ENCODE measurements at regions not wholly inside any gene's neighbourhood (a gene's known extent, or its start where the extent isn't known, plus 50 kb on each side); places are given as distances from the start of the nearest gene placed in this dataset.

GRCh38 chr7:16978358-16979244 is 96.8 kb upstream of the AGR3 start:
- no peak for DNase-seq

GRCh38 chr7:16980539-16980938 is 98.8 kb upstream of the AGR3 start:
- no peak for DNase-seq

GRCh38 chr7:16982640-16983350 is 101.0 kb upstream of the AGR3 start:
- DNase-seq: peak; percentile 26 to 46

GRCh38 chr7:16984375-16984774 is 102.6 kb upstream of the AGR3 start:
- no peak for DNase-seq

- no peak for DNase-seq
These were observed 103.8 kb upstream of the AGR3 start for GRCh38 chr7:16985621-16986020.

GRCh38 chr7:16986755-16987154 is 105.0 kb upstream of the AGR3 start:
- DNase-seq: no peak

- DNase-seq: no peak
These were observed 108.1 kb upstream of the AGR3 start for GRCh38 chr7:16989811-16990413.

GRCh38 chr7:16991551-16991950 is 109.8 kb upstream of the AGR3 start:
- no peak for DNase-seq

GRCh38 chr7:16993543-16993942 is 111.8 kb upstream of the AGR3 start:
- DNase-seq: no peak

- DNase-seq: no peak
These were observed 116.8 kb upstream of the AGR3 start for GRCh38 chr7:16998481-16999051.

- no peak for DNase-seq
These were observed 117.9 kb upstream of the AGR3 start for GRCh38 chr7:16999541-17000267.

- no peak for DNase-seq
These were observed 123.5 kb upstream of the AGR3 start for GRCh38 chr7:17005271-17005670.

- DNase-seq: no peak
These were observed 126.1 kb upstream of the AGR3 start for GRCh38 chr7:17007841-17008240.

- DNase-seq: peak in 1 of 2 donors; percentile 51
These were observed 127.4 kb upstream of the AGR3 start for GRCh38 chr7:17009007-17009719.

- DNase-seq: no peak
These were observed 128.2 kb upstream of the AGR3 start for GRCh38 chr7:17009933-17010332.

GRCh38 chr7:17010637-17011300 is 129.0 kb upstream of the AGR3 start:
- peak in 1 of 2 donors; percentile 16 for DNase-seq

- no peak for DNase-seq
These were observed 131.4 kb upstream of the AGR3 start for GRCh38 chr7:17013204-17013603.

- no peak for DNase-seq
These were observed 132.9 kb upstream of the AGR3 start for GRCh38 chr7:17014686-17015085.

GRCh38 chr7:17015598-17016031 is 133.8 kb upstream of the AGR3 start:
- DNase-seq: no peak

- no peak for DNase-seq
These were observed 134.7 kb upstream of the AGR3 start for GRCh38 chr7:17016402-17017010.

GRCh38 chr7:17019106-17019505 is 137.3 kb upstream of the AGR3 start:
- DNase-seq: no peak
